ENCODE measurements at regions not wholly inside any gene's neighbourhood (a gene's known extent, or its start where the extent isn't known, plus 50 kb on each side); places are given as distances from the start of the nearest gene placed in this dataset.

GRCh38 chr18:56511996-56512395, 126.4 kb downstream of the TXNL1 start (continued):
- TF ChIP-seq ATF3 (IDR thresholded peaks at IDR 0.05; ENCODE audit: borderline replicate concordance, extremely low read depth, low read depth, low read length) (no peak), ETV6 (conservative IDR thresholded peaks at IDR 0.05 in 1 of 2, IDR thresholded peaks at IDR 0.05 in 1 of 2; ENCODE audit: borderline replicate concordance in 1 of 2, low read depth in 1 of 2) (no peak), POLR2A (IDR thresholded peaks at IDR 0.05; ENCODE audit: low read depth, low read length) (no peak), MEF2B (IDR thresholded peaks at IDR 0.05; ENCODE audit: partially characterized antibody, poor library complexity, severe bottlenecking) (no peak), MYC (IDR thresholded peaks at IDR 0.05; ENCODE audit: insufficient read depth, insufficient read length, insufficient replicate concordance, low read length, severe bottlenecking) (no peak), SKIL (IDR thresholded peaks at IDR 0.05; ENCODE audit: low read depth, poor library complexity, severe bottlenecking) (no peak), ZNF384 (IDR thresholded peaks at IDR 0.05; ENCODE audit: borderline replicate concordance, low read depth, low read length) (no peak), PRDM15 (CRISPR knock-in tag; IDR thresholded peaks at IDR 0.05) (no peak), RAD51 (IDR thresholded peaks at IDR 0.05) (no peak), CTCF (IDR thresholded peaks at IDR 0.05 in 2 of 3, conservative IDR thresholded peaks at IDR 0.05 in 1 of 3; ENCODE audit: control insufficient read depth in 2 of 3, extremely low read depth in 1 of 3, insufficient read depth in 1 of 3, low read depth in 3 of 3, low read length in 3 of 3) (no peak), CBFB (IDR thresholded peaks at IDR 0.05; ENCODE audit: low read depth) (no peak), TARDBP (IDR thresholded peaks at IDR 0.05; ENCODE audit: borderline replicate concordance) (no peak), ZNF274 (IDR thresholded peaks at IDR 0.05; ENCODE audit: insufficient read depth, insufficient read length) (no peak), IRF3 (IDR thresholded peaks at IDR 0.05) (no peak), CEBPZ (IDR thresholded peaks at IDR 0.05; ENCODE audit: low read depth, low read length) (no peak)
